Urothelium cell line (cell line): ENCODE measurements at regions not wholly inside any gene's neighbourhood (a gene's known extent, or its start where the extent isn't known, plus 50 kb on each side); places are given as distances from the start of the nearest gene placed in this dataset.

Experiments used
- DNase-seq: peaks from one replicate; pipeline ENCODE4 v3.0.0; 2011; ENCODE audit warnings: low spot score, mixed read lengths
- FAIRE-seq: peaks from 2 replicates; lab custom pipeline; 2011; peaks lifted over from hg19 to GRCh38; lab: Jason Lieb, UNC

DNA sequence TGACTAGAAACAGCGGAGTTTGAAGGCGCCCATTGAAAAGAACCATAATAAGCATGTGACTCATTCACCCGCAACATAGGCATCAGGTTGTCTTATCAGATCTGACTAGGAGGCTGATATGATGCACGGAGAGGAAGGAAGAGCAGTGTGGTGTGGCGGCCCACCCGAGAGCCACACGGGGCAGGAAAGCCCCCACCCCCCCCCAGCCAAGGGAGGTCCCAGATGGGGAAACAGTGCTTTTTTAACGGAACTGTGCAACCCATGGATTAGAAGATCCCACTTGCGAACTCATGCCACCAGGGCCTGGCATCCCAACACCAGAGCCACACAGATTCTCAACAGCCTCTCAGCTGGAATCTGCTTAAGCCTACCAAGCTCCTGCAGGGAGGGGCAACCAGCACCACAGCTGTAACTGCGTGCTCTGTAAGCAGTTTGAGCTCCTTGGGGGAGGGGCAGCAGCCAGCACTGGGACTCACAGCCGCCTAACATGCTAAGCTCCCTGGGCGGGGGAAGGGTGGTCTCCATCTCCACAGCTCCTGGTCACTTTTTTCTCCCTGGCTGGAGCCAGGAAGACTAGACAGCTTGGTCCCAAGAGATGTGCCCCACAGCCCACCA is 466.2 kb downstream of the PDGFC start:
- DNase-seq (no peak), FAIRE-seq (no peak)

- FAIRE-seq (no peak), DNase-seq (no peak)
Measured at GRCh38 chr4:156503119-156503518, 468.5 kb downstream of the PDGFC start.

DNA sequence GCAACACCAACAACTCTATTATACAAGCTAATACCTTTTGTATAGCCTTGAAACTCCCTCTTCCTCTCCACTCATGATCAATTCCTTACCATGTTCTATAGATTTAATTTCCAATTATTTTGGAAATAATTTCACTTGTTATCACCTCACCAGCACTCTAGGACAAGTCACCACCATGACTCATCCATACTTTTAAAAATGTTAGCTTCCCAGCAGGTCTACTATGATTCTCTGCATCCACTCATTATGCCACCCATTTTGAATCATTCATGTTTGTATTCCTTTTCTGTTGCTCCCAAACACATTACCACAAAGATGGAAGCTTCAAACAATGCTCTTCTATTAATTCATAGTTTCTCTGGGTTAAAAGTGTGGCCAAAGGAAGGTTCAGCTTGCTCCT is 469.6 kb downstream of the PDGFC start:
- DNase-seq: no peak

DNA sequence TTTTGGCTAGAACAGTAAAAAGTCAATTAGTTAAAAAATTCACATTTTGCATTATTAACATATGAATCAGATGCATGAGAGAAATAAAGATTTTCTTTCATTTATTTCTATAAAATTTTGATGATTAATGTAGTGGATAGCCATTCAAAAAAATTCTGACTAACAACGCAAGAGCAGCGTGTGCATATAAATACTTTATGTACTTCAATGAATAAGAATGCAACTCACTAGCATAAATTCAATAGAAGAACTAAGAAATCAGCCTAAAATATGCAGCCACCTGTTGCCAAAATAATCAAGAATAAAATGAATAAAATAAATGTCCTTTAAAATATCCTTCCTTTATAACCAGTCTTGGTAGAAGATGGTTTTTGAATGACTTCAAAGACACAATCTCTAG is 471.9 kb downstream of the PDGFC start:
- no peak for DNase-seq
- no peak for FAIRE-seq

More for the DNA sequence above, 469.6 kb downstream of the PDGFC start:
- FAIRE-seq: no peak

GRCh38 chr4:156497486-156497885 is 474.1 kb downstream of the PDGFC start:
- no peak for DNase-seq
- no peak for FAIRE-seq

DNA sequence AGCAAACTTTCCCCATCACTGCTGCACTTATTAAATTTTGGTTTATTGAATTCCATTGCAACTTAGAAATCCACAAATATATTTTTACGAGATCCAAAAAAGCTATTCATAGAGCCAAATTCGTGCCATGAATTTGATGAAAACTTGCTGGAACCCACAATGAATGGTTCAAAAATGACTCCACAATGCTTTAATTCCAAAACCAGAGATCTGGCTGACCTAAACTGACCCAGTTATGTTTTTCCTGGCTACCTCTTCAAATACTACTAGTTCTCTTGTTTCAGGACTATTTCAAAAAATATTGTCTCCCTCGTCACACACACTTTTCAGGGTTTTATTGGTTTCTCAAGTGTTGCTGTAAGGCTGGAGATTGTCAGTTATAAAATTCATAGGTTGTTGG is 474.8 kb downstream of the PDGFC start:
- no peak for DNase-seq
- no peak for FAIRE-seq

DNA sequence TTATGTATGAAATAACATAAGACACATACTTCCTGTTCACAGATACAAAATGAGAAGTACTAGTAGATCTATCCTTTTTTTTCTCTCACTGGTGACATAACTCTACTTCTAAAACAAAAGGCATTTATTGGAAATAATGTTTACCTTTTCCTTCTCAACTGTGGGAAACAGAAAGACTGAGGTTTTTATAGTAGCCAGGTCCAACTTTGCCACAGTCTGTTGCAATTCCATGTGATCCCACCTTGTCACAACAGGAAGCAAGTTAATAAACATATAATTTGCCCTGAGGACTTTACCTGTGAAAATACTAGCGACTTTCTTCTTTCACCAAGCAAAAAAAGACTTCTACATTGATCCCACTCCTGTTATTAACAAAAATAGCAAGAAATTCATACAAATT is 475.8 kb downstream of the PDGFC start:
- DNase-seq: no peak
- no peak for FAIRE-seq

- DNase-seq (no peak), FAIRE-seq (no peak)
Measured at GRCh38 chr4:156495091-156495490, 476.5 kb downstream of the PDGFC start.

GRCh38 chr4:156493858-156494257 is 477.7 kb downstream of the PDGFC start:
- FAIRE-seq (no peak), DNase-seq (no peak)

DNA sequence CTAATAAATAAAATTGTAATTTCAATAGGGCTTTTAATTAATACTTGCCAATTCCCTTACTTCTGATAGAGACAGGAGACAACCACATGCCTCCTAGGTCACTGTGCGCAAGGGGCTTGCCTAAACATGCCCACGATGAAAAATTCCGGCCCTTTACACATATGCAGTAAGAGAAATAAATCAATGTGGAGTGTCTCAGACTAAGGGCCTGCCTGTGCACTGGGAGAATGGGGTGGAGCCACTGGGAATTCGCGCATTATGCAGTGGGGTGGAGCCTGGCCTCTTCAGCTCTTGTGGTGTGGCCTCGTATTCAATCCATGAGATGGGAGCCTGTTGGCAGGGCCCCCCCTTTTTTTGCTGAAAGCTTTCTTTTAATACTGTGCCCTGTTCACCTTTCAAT is 484.5 kb downstream of the PDGFC start:
- DNase-seq: no peak
- no peak for FAIRE-seq

DNA sequence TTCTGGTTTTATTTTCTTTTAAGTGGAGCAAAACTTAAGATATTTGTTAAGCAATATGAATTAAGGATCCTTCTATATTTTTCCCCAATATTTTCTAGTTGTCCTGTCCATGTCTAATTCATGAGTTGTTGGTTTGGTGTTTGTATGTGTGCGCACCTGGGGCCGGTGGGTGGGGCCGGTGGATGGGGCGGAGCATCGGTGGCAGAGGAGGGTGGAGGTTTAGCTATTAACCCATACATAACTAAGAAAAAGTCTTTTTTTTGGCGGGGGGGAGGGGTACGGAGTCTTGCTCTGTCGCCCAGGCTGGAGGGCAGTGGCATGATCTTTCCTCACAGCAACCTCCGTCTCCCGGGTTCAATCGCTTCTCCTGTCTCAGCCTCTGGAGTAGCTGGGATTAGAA is 489.8 kb downstream of the PDGFC start:
- no peak for DNase-seq
- FAIRE-seq: no peak

DNA sequence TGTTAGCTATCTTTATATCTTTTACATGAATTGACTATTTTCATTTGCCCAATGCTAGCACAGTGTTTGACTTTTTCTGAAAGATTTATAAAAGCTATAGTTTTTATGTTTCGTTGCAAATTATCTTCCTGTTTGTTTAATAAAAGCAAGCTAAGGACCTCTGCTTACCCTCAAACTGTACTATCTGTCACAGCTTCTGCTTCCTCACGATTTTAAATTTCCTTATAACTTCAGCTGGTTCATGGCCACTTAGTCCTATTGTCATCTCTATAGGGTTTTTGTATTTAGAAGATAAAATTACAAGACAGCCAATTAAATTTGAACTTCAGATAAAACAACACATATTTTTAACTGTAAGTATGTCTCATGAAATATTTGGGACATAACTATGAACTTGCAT is 494.0 kb downstream of the PDGFC start:
- DNase-seq (no peak), FAIRE-seq (no peak)

DNA sequence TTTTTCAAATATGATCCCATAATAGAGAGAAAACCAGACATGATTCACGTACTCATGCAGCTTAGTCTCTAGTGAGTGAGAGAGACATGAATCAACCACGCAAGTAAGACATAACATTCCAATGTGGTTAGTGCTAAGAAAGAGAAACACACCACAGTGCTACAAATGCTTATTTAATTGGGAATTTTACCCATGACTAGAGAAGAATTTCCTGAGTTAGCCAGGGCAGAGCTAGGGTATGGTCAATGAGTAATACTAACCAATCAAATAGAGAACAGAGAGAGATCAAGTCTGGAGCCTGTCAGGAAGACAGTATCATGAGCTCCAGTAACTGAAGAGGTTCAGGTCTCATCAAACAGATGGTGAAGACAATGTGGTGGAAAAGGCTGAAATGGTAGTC is 495.2 kb downstream of the PDGFC start:
- DNase-seq (peak; percentile 56), FAIRE-seq (peak; percentile 52)

- FAIRE-seq (no peak), DNase-seq (peak; percentile 12)
Measured at GRCh38 chr4:156475322-156475721, 496.3 kb downstream of the PDGFC start.

GRCh38 chr4:156473151-156473550 is 498.4 kb downstream of the PDGFC start:
- FAIRE-seq (no peak), DNase-seq (no peak)

DNA sequence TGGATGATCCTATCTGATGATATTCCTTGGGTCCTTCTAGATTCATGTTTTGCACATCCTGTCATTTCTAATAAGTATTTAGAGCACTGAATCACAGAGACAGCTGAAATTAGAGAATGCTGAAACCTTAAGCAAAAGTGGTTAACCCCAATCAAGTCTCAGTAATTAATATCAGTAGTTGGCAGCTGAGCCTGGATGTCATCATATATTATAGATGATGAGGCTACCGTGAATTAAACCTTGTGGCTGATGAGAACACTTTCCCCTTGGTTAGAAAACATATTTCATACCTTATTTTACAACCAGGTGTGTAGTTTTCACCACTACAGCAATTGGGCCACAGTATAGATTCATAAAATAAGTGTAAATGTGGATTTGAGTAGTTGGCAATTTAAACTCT is 499.0 kb downstream of the PDGFC start:
- FAIRE-seq: no peak
- DNase-seq: no peak

- FAIRE-seq (no peak), DNase-seq (no peak)
Measured at GRCh38 chr4:156459584-156459983, 505.9 kb upstream of the CTSO start.

- DNase-seq (no peak), FAIRE-seq (no peak)
Measured at GRCh38 chr4:156456830-156457229, 503.2 kb upstream of the CTSO start.

- FAIRE-seq: no peak
- DNase-seq: no peak
Measured at GRCh38 chr4:156443488-156443887, 489.8 kb upstream of the CTSO start.

- DNase-seq (no peak), FAIRE-seq (no peak)
Measured at GRCh38 chr4:156442912-156443311, 489.2 kb upstream of the CTSO start.

DNA sequence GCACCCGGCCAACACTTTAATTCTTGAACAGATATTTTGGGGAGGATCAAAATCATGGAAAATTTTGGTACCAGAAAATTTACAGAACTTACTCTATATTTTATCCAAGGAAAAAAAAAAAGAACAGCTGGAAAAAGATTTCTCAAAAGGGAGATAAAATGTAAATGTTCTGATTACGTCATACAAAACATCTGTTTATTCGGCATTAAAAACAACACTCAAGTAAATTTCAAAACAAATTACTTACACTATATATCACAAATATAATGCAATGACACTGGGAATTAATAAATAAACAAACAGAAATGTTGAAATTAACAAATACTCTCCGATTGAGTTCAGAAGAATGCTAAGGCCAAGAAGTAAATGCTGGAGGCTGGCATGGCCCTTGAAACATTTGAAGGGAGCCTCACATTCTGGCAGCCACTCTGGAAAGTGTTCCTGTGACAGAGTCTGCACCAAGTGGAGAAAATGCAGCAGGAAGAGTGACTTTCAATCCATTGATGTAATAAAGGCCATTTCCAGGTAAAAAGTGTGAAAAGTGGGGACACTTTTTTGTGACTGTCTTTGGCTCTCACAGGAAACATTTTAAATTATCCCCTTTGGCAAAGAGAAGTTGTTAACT is 486.0 kb upstream of the CTSO start:
- DNase-seq (no peak), FAIRE-seq (no peak)

DNA sequence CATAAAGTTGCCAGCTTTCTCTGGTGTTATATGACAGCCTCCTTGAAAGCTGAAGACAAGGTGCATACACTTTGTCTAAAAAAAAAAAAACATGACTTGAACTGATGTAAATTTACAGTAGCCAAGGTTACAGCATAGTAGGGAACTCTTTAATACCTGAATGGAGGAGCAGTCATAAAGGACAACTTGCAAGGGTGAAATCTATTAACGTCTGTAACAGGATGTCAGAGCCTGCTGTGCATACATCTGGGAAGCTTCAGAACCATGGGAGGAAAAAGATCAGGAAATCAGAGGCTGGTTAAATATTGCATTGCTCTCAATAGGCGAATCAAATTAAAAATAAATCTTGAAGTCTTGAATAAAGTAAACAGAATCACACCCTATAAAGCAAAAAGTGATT is 484.0 kb upstream of the CTSO start:
- FAIRE-seq (no peak), DNase-seq (no peak)

- DNase-seq (no peak), FAIRE-seq (no peak)
Measured at GRCh38 chr4:156422576-156422975, 468.9 kb upstream of the CTSO start.
